ENCODE measurements at regions not wholly inside any gene's neighbourhood (a gene's known extent, or its start where the extent isn't known, plus 50 kb on each side); places are given as distances from the start of the nearest gene placed in this dataset.

DNA sequence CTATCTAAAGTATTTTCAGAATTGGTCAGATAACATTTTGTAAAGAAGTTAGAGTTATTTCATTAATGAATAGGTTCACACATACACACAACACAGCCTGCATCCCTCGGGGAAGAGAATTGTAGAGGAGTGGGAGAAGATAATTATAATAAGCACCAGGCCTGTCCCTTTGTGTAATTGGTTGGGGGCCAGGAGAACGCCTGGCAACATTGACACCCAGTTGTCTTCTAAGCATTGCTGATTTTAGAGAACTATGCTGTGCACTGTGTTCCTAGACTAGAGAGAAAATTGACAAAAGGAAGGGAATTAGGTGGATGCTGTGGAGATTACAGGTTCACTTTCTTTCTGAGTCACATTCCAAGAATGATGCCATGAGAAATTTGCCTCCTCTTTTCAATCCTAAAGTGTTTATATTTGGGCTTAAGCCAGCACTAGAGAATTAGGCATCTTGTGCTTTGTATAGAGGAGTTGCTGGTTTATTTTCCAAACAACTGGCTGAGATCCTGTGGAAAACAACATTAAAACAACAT is 247.6 kb downstream of the COX7C start:
- TF ChIP-seq, protein P1, sequence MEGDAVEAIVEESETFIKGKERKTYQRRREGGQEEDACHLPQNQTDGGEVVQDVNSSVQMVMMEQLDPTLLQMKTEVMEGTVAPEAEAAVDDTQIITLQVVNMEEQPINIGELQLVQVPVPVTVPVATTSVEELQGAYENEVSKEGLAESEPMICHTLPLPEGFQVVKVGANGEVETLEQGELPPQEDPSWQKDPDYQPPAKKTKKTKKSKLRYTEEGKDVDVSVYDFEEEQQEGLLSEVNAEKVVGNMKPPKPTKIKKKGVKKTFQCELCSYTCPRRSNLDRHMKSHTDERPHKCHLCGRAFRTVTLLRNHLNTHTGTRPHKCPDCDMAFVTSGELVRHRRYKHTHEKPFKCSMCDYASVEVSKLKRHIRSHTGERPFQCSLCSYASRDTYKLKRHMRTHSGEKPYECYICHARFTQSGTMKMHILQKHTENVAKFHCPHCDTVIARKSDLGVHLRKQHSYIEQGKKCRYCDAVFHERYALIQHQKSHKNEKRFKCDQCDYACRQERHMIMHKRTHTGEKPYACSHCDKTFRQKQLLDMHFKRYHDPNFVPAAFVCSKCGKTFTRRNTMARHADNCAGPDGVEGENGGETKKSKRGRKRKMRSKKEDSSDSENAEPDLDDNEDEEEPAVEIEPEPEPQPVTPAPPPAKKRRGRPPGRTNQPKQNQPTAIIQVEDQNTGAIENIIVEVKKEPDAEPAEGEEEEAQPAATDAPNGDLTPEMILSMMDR (IDR thresholded peaks at IDR 0.05; ENCODE audit: low read depth, low read length): no peak
- no peak overlapping the region for H3K4me3 ChIP-seq (replicated peaks in 1 of 2; ENCODE audit: low read depth in 2 of 2, low read length in 2 of 2)
- DNase-seq (ENCODE audit: low read depth in 2 of 2): no peak

DNA sequence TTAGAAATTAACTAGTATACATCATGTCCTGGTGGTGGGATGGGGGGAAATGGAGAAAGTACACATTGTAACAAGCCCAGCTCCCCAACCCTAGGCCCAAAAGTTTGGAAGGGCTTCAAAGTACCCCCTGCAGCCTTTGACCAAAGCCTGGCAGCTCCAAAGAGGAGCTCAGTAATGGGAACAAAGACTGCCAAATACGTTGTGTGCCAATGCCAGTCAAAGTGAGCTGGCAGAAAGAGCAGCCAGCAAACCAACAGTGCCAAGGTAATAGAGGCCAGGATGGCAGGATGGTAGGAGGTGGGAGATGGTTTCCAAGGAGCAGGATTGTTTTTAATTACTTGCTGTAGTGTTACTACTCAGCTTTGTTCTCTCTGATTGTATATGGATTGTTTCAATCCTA is 248.3 kb downstream of the COX7C start:
- H3K4me3 ChIP-seq (replicated peaks in 1 of 2; ENCODE audit: low read depth in 2 of 2, low read length in 2 of 2): no peak overlapping the region
- no peak for DNase-seq (ENCODE audit: low read depth in 2 of 2)
- TF ChIP-seq, protein P1 (IDR thresholded peaks at IDR 0.05; ENCODE audit: low read depth, low read length): no peak

DNA sequence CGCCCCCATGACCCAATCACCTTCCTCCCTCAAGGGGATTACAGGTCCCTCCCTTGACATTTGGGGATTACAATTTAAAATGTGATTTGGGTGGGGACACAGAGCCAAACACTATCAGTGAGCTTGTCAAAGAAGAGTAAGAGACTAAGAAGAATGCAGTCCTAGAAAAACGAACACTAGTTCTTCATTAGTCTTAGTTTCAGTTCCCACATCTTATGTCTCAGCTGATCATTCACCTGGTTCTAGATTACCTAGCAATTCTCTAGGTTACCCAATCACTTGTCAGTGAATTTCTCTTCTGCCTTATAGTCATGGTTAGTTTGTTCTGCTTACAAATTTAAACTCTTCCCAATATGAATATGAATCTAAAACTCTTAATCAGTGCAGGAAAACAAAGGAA is 251.5 kb downstream of the COX7C start:
- TF ChIP-seq, protein P1 (IDR thresholded peaks at IDR 0.05; ENCODE audit: low read depth, low read length): no peak
- H3K4me3 ChIP-seq (replicated peaks in 1 of 2; ENCODE audit: low read depth in 2 of 2, low read length in 2 of 2): no peak overlapping the region
- no peak for DNase-seq (ENCODE audit: low read depth in 2 of 2)

DNA sequence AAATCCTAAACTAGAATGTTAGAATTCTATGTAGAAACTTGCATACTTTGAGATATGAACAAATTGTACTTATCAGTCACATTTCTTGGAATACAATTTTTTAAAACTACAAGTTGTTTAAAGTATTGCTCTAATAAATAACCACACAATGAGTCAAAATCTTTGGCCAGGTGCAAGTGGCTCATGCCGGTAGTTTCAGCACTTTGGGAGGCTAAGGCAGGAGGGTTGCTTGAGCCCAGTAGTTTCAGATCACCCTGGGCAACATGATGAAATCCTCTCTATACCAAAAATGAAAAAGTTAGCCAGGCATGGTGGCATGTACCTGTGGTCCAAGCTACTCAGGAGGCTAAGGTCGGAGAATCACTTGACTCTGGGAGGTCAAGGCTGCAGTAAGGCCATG is 257.8 kb downstream of the COX7C start:
- no peak for DNase-seq (ENCODE audit: low read depth in 2 of 2)
- no peak overlapping the region for H3K4me3 ChIP-seq (replicated peaks in 1 of 2; ENCODE audit: low read depth in 2 of 2, low read length in 2 of 2)
- TF ChIP-seq, protein P1 (IDR thresholded peaks at IDR 0.05; ENCODE audit: low read depth, low read length): no peak

DNA sequence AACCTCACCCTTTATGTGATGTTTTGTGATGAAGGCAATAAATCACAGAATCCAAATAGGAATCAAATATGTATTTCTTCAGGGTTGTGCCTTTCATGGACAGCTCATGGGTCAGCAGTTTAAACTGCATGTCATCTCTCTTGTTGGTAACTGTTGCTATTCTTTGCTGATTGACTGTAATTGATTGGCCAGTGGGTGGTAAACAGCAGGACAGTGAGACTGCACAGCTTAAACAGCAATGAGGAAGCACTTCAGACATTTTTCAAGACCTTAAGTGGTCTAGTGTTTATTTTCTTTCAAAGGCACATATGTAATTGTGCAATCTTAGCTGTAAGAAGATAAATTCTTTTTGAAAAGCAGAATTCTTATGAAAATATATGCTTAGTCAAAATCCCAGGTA is 260.5 kb downstream of the COX7C start:
- no peak for DNase-seq (ENCODE audit: low read depth in 2 of 2)
- TF ChIP-seq, protein P1 (IDR thresholded peaks at IDR 0.05; ENCODE audit: low read depth, low read length): no peak
- no peak overlapping the region for H3K4me3 ChIP-seq (replicated peaks in 1 of 2; ENCODE audit: low read depth in 2 of 2, low read length in 2 of 2)

DNA sequence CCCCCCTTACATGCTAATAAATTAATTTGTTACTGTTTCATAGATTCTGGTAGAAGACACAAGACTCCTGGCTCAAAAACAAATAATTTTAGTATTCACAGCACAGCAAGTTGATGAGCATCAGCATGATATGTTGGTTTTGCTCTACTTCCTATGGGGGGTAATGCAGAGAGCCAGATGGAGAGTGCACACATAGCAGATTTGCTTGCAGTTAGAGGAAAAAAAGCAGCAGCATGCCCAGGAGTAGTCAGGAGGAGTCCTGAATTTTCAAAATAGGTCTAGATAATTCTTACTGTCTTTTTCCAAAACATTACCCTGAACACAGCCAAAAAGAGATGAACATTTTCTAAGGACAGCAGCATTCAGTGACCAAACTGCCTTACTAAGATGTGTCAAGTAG is 261.3 kb downstream of the COX7C start:
- TF ChIP-seq, protein P1 (IDR thresholded peaks at IDR 0.05; ENCODE audit: low read depth, low read length): no peak

DNA sequence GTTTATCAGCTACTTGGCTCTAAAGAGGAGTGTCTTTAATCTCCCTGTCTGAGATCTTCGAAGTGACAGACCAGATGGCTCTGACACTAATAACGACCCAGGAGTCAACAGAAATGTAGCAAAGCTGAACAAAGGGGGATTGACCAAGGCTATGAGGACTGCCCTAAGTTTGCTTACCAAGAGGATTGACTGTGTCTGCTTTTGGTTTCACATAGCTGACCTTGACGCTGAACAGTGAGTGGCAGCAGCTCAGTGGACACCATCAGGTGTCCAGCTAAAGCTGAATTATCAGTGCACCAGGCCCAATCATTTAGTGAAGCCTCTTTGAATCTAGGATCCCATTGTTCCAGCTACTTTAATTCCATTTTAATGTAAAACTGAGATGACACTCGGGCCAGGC is 262.6 kb downstream of the COX7C start:
- H3K4me3 ChIP-seq (replicated peaks in 1 of 2; ENCODE audit: low read depth in 2 of 2, low read length in 2 of 2): no peak overlapping the region
- TF ChIP-seq, protein P1 (IDR thresholded peaks at IDR 0.05; ENCODE audit: low read depth, low read length): no peak
- DNase-seq (ENCODE audit: low read depth in 2 of 2): no peak

More for the DNA sequence above, 261.3 kb downstream of the COX7C start:
- DNase-seq (ENCODE audit: low read depth in 2 of 2): no peak
- no peak overlapping the region for H3K4me3 ChIP-seq (replicated peaks in 1 of 2; ENCODE audit: low read depth in 2 of 2, low read length in 2 of 2)

Data from cardiac fibroblast (primary cell).